ENCODE measurements at regions not wholly inside any gene's neighbourhood (a gene's known extent, or its start where the extent isn't known, plus 50 kb on each side); places are given as distances from the start of the nearest gene placed in this dataset.

DNA sequence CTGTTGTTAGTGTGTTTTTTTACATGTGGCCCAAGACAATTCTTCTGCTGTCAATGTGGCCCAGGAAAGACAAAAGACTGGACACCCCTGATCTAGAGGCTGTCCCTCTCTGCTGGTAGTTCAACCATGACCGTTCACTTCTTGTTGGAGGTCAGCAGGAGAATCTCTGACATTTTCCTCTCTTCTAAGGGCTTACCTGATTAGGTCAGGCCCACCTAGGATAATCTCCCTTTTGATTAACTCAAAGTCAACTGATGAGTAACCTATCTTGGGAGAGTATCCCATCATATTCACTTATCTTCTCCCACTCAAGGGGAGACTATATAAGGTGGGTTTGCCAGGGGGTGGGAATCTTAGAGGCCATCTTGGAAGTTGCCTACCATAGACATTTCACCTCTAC is 135.2 kb downstream of the BUB3 start:
- TF ChIP-seq, protein P1, sequence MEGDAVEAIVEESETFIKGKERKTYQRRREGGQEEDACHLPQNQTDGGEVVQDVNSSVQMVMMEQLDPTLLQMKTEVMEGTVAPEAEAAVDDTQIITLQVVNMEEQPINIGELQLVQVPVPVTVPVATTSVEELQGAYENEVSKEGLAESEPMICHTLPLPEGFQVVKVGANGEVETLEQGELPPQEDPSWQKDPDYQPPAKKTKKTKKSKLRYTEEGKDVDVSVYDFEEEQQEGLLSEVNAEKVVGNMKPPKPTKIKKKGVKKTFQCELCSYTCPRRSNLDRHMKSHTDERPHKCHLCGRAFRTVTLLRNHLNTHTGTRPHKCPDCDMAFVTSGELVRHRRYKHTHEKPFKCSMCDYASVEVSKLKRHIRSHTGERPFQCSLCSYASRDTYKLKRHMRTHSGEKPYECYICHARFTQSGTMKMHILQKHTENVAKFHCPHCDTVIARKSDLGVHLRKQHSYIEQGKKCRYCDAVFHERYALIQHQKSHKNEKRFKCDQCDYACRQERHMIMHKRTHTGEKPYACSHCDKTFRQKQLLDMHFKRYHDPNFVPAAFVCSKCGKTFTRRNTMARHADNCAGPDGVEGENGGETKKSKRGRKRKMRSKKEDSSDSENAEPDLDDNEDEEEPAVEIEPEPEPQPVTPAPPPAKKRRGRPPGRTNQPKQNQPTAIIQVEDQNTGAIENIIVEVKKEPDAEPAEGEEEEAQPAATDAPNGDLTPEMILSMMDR (IDR thresholded peaks at IDR 0.05; ENCODE audit: borderline replicate concordance, extremely low read depth, low read length, poor library complexity, severe bottlenecking) = no peak
- no peak for TF ChIP-seq EZH2 (IDR thresholded peaks at IDR 0.05; ENCODE audit: borderline replicate concordance, low read depth, low read length, severe bottlenecking)

Measured in DND-41 (cell line).